Middle frontal gyrus (tissue), 1 donor: ENCODE measurements at regions not wholly inside any gene's neighbourhood (a gene's known extent, or its start where the extent isn't known, plus 50 kb on each side); places are given as distances from the start of the nearest gene placed in this dataset.
"Not testable (repeated sequence)": the region's sequence is repeated elsewhere in the genome, so short reads cannot be mapped to it uniquely, and the experiment has no call there.

Source experiments
- DNase-seq: peaks from one replicate; pipeline ENCODE4 v3.0.0-alpha.2; 2015; ENCODE audit warnings: low spot score; ENCODE audit errors: extremely low spot score

DNA sequence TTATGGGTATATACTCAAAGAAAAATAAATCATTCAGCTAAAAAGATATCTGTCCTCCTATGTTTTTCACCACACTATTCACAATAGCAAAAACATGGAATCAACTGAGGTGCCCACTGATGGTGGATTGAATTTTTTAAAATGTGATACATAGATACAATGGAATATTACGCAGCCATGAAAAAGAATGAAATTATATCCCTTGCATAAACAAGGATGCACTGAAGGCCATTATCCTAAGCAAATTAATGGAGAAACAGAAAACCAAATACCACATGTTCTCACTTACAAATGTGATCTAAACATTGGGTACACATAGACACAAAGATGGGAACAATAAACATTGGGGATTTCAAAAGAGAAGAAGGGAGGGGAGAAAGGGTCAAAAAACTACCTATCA lies 964.2 kb upstream of the IGFBP7 start:
- no peak for DNase-seq

GRCh38 chr4:58070726-58071125 lies 960.5 kb upstream of the IGFBP7 start:
- no peak for DNase-seq

DNA sequence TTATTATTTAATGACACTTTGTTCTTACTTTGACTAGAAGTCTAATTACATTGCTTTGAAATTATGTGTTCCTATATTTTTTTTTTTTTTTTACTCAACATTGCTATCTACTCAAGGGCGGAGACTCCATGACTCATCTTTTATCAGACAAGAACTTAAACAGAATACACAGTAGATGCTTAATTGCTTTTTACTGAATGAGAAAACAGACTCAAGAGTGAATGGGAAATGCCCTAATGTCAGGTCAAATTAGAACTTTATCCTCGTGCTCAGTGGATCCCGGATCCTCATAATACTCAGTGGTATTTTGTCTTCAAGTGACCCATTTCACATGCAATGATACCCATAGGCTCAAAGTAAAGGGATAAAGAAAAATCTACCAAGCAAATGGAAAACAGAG lies 954.5 kb upstream of the IGFBP7 start:
- no peak for DNase-seq

GRCh38 chr4:58063404-58064160 lies 953.4 kb upstream of the IGFBP7 start:
- no peak for DNase-seq

GRCh38 chr4:58061967-58062366 lies 951.8 kb upstream of the IGFBP7 start:
- DNase-seq: no peak

- no peak for DNase-seq
Observed at GRCh38 chr4:58050439-58050838, 940.3 kb upstream of the IGFBP7 start.

- no peak for DNase-seq
Observed at GRCh38 chr4:58048491-58048890, 938.3 kb upstream of the IGFBP7 start.

- no peak for DNase-seq
Observed at GRCh38 chr4:58042176-58042575, 932.0 kb upstream of the IGFBP7 start.

- DNase-seq: no peak
Observed at GRCh38 chr4:57993944-57994343, 883.8 kb upstream of the IGFBP7 start.

DNA sequence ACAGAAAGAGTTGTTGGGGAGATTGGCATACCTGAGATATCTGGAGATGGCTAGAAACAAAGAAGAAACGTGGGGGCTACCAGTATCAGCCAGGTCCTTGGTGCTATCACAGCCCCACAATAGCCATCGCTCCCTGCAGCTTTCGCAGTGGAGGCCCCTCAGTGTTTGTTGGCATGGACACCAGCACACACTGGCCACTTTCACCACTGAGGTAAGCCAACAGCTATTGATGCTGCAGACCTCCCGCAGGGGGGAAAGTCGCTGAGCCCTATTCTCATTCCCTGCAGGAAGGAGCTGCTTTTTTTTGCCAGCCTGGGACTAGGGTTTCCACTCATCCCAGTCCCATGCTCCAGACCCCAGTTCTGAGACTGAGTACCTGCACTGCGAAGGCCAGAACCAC lies 879.2 kb upstream of the IGFBP7 start:
- no peak for DNase-seq

GRCh38 chr4:57985161-57985560 lies 875.0 kb upstream of the IGFBP7 start:
- no peak for DNase-seq

GRCh38 chr4:57981123-57981522 lies 870.9 kb upstream of the IGFBP7 start:
- DNase-seq: no peak

- no peak for DNase-seq
Observed at GRCh38 chr4:57974821-57975220, 864.6 kb upstream of the IGFBP7 start.

DNA sequence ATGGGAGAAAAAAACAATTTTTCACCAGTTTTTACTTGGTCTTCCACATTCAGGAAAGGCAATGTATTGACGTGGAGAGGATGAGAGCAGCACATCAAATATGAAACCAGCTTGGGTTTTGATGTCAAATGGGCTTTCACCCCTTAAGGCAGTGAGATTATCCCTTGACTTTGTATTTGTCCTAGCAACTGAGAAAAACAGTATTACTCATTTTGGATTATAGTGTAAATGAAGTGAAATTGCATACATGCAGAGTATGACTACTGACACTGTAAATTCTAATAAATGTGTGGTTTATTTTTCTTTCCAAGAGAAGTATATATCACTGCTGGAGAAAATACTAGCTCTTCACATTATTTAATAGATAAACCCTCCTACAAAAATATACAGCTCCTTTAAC lies 863.6 kb upstream of the IGFBP7 start:
- DNase-seq: no peak

DNA sequence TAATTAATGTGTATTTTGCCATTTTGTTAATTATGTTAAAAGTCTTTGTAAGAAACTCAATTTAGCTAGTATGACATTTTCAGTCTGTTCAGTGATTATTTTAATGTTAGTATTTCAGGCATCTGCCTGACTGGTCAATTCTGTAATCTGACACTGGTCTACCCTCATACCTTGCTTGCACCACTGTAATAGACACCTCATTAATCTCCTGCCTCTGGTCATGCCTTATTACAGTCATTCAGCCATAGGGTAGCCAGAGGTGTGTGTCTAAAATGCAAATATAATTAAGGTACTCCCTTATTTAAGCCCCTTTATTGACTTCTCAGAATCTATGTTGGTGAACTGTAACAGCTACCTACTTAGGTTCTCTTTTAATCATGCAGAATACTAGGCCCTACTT lies 861.1 kb upstream of the IGFBP7 start:
- no peak for DNase-seq

GRCh38 chr4:57966987-57967760 lies 857.0 kb upstream of the IGFBP7 start:
- no peak for DNase-seq

DNA sequence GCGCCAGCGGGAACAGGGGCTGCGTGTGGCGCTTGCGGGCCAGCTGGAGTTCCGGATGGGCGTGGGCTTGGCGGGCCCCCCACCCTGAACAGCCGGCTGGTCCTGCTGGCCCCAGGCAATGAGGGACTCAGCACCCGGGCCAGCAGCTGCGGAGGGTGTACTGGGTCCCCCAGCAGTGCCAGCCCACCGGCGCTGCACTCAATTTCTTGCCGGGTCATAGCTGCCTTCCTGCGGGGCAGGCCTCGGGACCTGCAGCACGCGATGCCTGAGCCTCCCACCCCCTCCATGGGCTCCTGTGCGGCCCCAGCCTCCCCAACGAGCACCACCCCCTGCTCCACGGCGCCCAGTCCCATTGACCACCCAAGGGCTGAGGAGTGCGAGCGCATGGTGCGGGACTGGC lies 855.2 kb upstream of the IGFBP7 start:
- DNase-seq: not testable (repeated sequence)

DNA sequence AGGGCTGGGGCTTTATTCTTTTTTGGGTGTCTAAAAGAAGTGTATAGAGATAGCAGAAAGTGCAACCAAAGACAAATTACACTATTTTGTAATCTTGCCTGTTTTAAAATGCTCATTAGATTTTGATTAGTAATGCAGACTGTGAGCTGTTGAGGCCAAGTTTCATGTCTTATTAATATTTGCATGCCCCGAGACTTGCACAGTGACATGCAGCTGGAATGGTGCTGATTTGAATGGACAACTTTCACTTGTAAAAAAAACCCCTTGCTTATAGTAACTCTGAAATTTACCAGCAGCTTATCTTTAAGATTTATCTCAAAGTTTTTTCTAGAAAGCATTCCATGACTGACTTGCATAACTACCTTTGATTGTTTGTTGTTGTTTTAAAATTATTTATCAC lies 835.1 kb upstream of the IGFBP7 start:
- no peak for DNase-seq

DNA sequence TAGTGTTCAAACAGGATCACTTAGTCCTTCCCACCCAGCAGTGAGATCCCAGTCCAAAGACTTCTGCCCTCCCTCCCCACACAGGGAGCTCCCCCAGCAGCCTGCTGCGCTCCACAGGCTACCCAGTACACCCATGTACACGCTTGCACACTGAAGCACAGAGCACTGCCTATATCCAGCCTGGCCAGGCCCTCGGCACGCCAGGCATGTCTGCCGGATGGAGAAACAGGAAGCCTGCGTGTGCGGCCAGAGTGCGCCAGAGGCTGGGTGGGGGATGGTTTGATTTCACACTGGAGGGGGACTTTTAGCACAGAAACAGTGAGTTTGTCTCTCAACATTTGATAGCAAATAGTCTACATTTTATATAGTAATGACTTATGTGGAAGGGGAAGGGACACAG lies 833.5 kb upstream of the IGFBP7 start:
- DNase-seq: no peak

- not testable (repeated sequence) for DNase-seq
Observed at GRCh38 chr4:57937326-57937725, 827.1 kb upstream of the IGFBP7 start.

- DNase-seq: no peak
Observed at GRCh38 chr4:57926311-57926710, 816.1 kb upstream of the IGFBP7 start.

DNA sequence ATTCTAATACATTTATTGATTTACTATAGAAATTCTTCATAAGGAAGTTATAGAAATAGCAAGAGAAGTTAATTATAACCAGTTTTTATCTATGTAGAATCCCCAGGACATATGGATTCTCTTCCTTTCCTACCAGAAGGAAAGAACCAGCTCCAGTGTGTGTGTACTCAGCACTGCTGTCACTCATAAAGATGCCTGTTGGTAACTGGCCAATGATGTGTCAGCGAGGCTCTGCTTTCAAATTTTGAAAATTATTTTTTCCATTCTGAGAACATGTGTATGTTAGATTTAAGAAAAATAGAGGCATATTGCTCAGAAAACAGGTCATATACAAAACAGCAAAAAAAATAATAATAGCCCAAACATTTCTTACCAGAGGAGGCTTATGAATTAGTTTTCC lies 814.8 kb upstream of the IGFBP7 start:
- no peak for DNase-seq

GRCh38 chr4:57916479-57916878 lies 806.3 kb upstream of the IGFBP7 start:
- DNase-seq: no peak
